ENCODE measurements at regions not wholly inside any gene's neighbourhood (a gene's known extent, or its start where the extent isn't known, plus 50 kb on each side); places are given as distances from the start of the nearest gene placed in this dataset.

- Histone ChIP-seq H3K36me3 (no peaks in the 10 kb centered on the region), H3K27me3 (no peaks in the 10 kb centered on the region), H3K9me3 (no peaks in the 10 kb centered on the region), H3K4me1 (no peaks in the 10 kb centered on the region), H3K27ac (no peak overlapping the region), H3K4me3 (no peak overlapping the region)
- no peak for DNase-seq
- TF ChIP-seq EP300 (IDR thresholded peaks at IDR 0.05) (no peak), CTCF (IDR thresholded peaks at IDR 0.05) (no peak), POLR2A (IDR thresholded peaks at IDR 0.05) (no peak), POLR2AphosphoS5 (IDR thresholded peaks at IDR 0.05) (no peak)
- intact Hi-C loops (cut with DNase I; ENCODE audit: low total_unique reads), result no loop called here
Measured at GRCh38 chr6:50102676-50103075, 52.9 kb upstream of the DEFB112 start.

GRCh38 chr6:50110587-50110986 lies 60.9 kb upstream of the DEFB112 start:
- Histone ChIP-seq H3K36me3 (no peaks in the 10 kb centered on the region), H3K9me3 (no peaks in the 10 kb centered on the region), H3K27me3 (no peaks in the 10 kb centered on the region), H3K4me3 (no peak overlapping the region), H3K27ac (no peak overlapping the region), H3K4me1 (no peaks in the 10 kb centered on the region)
- WGBS, 5 donors, result 76 to 92% (median 88%) methylated on average over 2 of the region's 2 CpGs
- no peak for DNase-seq
- TF ChIP-seq POLR2AphosphoS5 (IDR thresholded peaks at IDR 0.05), result no peak
- TF ChIP-seq CTCF (IDR thresholded peaks at IDR 0.05), result no peak
- intact Hi-C loops (cut with DNase I; ENCODE audit: low total_unique reads), result no loop called here

GRCh38 chr6:50112981-50113857 lies 63.5 kb upstream of the DEFB112 start:
- intact Hi-C loops (cut with DNase I; ENCODE audit: low total_unique reads), result no loop called here
- H3K4me3 ChIP-seq, result no peak overlapping the region
- no peaks in the 10 kb centered on the region for H3K4me1 ChIP-seq
- no peak for DNase-seq
- no peaks in the 10 kb centered on the region for H3K27me3 ChIP-seq
- no peaks in the 10 kb centered on the region for H3K9me3 ChIP-seq
- TF ChIP-seq CTCF (IDR thresholded peaks at IDR 0.05), result no peak
- no peak for TF ChIP-seq POLR2AphosphoS5 (IDR thresholded peaks at IDR 0.05)
- no peak for TF ChIP-seq POLR2A (IDR thresholded peaks at IDR 0.05)
- no peak for TF ChIP-seq EP300 (IDR thresholded peaks at IDR 0.05)
- WGBS, 5 donors, result 60 to 73% (median 65%) methylated on average over 8 of the region's 8 CpGs
- H3K36me3 ChIP-seq, result no peaks in the 10 kb centered on the region
- H3K27ac ChIP-seq, result no peak overlapping the region

GRCh38 chr6:50116390-50116789 lies 66.7 kb upstream of the DEFB112 start:
- no peaks in the 10 kb centered on the region for H3K4me1 ChIP-seq
- no peak overlapping the region for H3K4me3 ChIP-seq
- intact Hi-C loops (cut with DNase I; ENCODE audit: low total_unique reads), result no loop called here
- H3K27me3 ChIP-seq, result no peaks in the 10 kb centered on the region
- no peaks in the 10 kb centered on the region for H3K36me3 ChIP-seq
- no peak for DNase-seq
- H3K9me3 ChIP-seq, result no peaks in the 10 kb centered on the region
- WGBS, 5 donors, result 35 to 48% (median 45%) methylated on average over 2 of the region's 2 CpGs
- TF ChIP-seq EP300 (IDR thresholded peaks at IDR 0.05), result no peak
- no peak for TF ChIP-seq POLR2A (IDR thresholded peaks at IDR 0.05)
- no peak for TF ChIP-seq POLR2AphosphoS5 (IDR thresholded peaks at IDR 0.05)
- no peak for TF ChIP-seq CTCF (IDR thresholded peaks at IDR 0.05)
- H3K27ac ChIP-seq, result no peak overlapping the region

All from stomach (tissue), 8 donors.